ENCODE measurements at regions not wholly inside any gene's neighbourhood (a gene's known extent, or its start where the extent isn't known, plus 50 kb on each side); places are given as distances from the start of the nearest gene placed in this dataset.

DNA sequence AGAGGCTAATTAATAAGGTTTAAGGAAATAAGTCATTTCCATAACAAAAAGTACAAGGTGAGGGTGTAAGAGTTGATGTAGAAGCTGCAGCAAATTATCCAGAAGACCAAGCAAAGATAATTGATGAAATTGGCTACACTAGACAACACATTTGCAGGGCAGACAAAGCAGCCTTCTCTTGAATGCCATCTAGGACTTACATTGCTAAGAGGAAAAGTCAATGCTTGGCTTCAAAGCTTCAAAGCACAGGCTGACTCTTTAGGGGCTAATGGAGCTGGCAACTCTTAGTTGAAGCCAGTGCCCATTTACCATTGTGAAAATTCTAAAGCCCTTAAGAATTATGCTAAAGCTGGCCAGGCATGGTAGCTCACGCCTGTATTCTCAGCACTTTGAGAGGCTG lies 728.6 kb upstream of the KLHL29 start:
- DNase-seq (no peak), ATAC-seq (no peak), FAIRE-seq (no peak)
- no peaks in the 10 kb centered on the region for H3K36me3 ChIP-seq
- no peak overlapping the region for H3K4me3 ChIP-seq
- H3K27ac ChIP-seq: no peak overlapping the region
- H3K4me1 ChIP-seq: no peaks in the 10 kb centered on the region
- H3K27me3 ChIP-seq: peaks cover 0 to 8% (median 0%) of the 10 kb centered on the region in 4 donors
- intact Hi-C loops (cut with DNase I): no loop called here
- TF ChIP-seq, protein P1, sequence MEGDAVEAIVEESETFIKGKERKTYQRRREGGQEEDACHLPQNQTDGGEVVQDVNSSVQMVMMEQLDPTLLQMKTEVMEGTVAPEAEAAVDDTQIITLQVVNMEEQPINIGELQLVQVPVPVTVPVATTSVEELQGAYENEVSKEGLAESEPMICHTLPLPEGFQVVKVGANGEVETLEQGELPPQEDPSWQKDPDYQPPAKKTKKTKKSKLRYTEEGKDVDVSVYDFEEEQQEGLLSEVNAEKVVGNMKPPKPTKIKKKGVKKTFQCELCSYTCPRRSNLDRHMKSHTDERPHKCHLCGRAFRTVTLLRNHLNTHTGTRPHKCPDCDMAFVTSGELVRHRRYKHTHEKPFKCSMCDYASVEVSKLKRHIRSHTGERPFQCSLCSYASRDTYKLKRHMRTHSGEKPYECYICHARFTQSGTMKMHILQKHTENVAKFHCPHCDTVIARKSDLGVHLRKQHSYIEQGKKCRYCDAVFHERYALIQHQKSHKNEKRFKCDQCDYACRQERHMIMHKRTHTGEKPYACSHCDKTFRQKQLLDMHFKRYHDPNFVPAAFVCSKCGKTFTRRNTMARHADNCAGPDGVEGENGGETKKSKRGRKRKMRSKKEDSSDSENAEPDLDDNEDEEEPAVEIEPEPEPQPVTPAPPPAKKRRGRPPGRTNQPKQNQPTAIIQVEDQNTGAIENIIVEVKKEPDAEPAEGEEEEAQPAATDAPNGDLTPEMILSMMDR (IDR thresholded peaks at IDR 0.05): no peak
- H3K9me3 ChIP-seq: no peaks in the 10 kb centered on the region
- 57 to 65% methylated on average over 1 of the region's 1 CpG for WGBS, 2 donors

GRCh38 chr2:22673529-22673928 lies 711.5 kb upstream of the KLHL29 start:
- H3K9me3 ChIP-seq: no peaks in the 10 kb centered on the region
- no peak overlapping the region for H3K4me3 ChIP-seq
- WGBS, 2 donors: 79 to 81% methylated on average over 6 of the region's 6 CpGs
- no peaks in the 10 kb centered on the region for H3K36me3 ChIP-seq
- intact Hi-C loops (cut with DNase I): no loop called here
- peaks cover 0 to 3% (median 0%) of the 10 kb centered on the region in 4 donors for H3K27me3 ChIP-seq
- FAIRE-seq: no peak
- TF ChIP-seq, protein P1 (IDR thresholded peaks at IDR 0.05): no peak
- H3K27ac ChIP-seq: no peak overlapping the region
- DNase-seq: no peak
- no peak for ATAC-seq
- no peaks in the 10 kb centered on the region for H3K4me1 ChIP-seq

- intact Hi-C loops (cut with DNase I): no loop called here
- DNase-seq (no peak), FAIRE-seq (no peak), ATAC-seq (no peak)
- H3K9me3 ChIP-seq: no peaks in the 10 kb centered on the region
- H3K36me3 ChIP-seq: no peaks in the 10 kb centered on the region
- TF ChIP-seq, protein P1 (IDR thresholded peaks at IDR 0.05): no peak
- no peak overlapping the region for H3K4me3 ChIP-seq
- 42 to 45% methylated on average over 1 of the region's 1 CpG for WGBS, 2 donors
- H3K27me3 ChIP-seq: no peaks in the 10 kb centered on the region
- H3K27ac ChIP-seq: no peak overlapping the region
- no peaks in the 10 kb centered on the region for H3K4me1 ChIP-seq
Observed at GRCh38 chr2:22683914-22684313, 701.1 kb upstream of the KLHL29 start.

- Histone ChIP-seq H3K27me3 (no peaks in the 10 kb centered on the region), H3K4me1 (no peaks in the 10 kb centered on the region), H3K27ac (no peak overlapping the region), H3K36me3 (no peaks in the 10 kb centered on the region), H3K4me3 (no peak overlapping the region), H3K9me3 (no peaks in the 10 kb centered on the region)
- DNase-seq: no peak
- no peak for FAIRE-seq
- WGBS, 2 donors: 37 to 45% methylated on average over 1 of the region's 1 CpG
- intact Hi-C loops (cut with DNase I): no loop called here
- ATAC-seq: no peak
- TF ChIP-seq, protein P1 (IDR thresholded peaks at IDR 0.05): no peak
Observed at GRCh38 chr2:22690096-22690495, 694.9 kb upstream of the KLHL29 start.

- Histone ChIP-seq H3K4me1 (no peaks in the 10 kb centered on the region), H3K27ac (no peak overlapping the region), H3K36me3 (no peaks in the 10 kb centered on the region), H3K27me3 (no peaks in the 10 kb centered on the region), H3K9me3 (no peaks in the 10 kb centered on the region), H3K4me3 (no peak overlapping the region)
- intact Hi-C loops (cut with DNase I): no loop called here
- DNase-seq (no peak), ATAC-seq (no peak), FAIRE-seq (no peak)
- TF ChIP-seq, protein P1 (IDR thresholded peaks at IDR 0.05): no peak
- WGBS, 2 donors: 68 to 81% methylated on average over 5 of the region's 5 CpGs
Observed at GRCh38 chr2:22691666-22692065, 693.3 kb upstream of the KLHL29 start.

Data from pancreas (tissue), 10 donors.